ENCODE measurements at regions not wholly inside any gene's neighbourhood (a gene's known extent, or its start where the extent isn't known, plus 50 kb on each side); places are given as distances from the start of the nearest gene placed in this dataset.
"Not testable (repeated sequence)": the region's sequence is repeated elsewhere in the genome, so short reads cannot be mapped to it uniquely, and the experiment has no call there.

- no peak for DNase-seq (ENCODE audit: low spot score)
Observed at GRCh38 chr6:102902471-102902870, 1509.0 kb downstream of the GRIK2 start.

- DNase-seq (ENCODE audit: low spot score): no peak
Observed at GRCh38 chr6:102895683-102896082, 1502.2 kb downstream of the GRIK2 start.

- no peak for DNase-seq (ENCODE audit: low spot score)
Observed at GRCh38 chr6:102885165-102885564, 1491.7 kb downstream of the GRIK2 start.

GRCh38 chr6:102853249-102853955 is 1459.9 kb downstream of the GRIK2 start:
- DNase-seq (ENCODE audit: low spot score): no peak

GRCh38 chr6:102848796-102849195 is 1455.3 kb downstream of the GRIK2 start:
- no peak for DNase-seq (ENCODE audit: low spot score)

- DNase-seq (ENCODE audit: low spot score): no peak
Observed at GRCh38 chr6:102848210-102848609, 1454.7 kb downstream of the GRIK2 start.

GRCh38 chr6:102841060-102841459 is 1447.6 kb downstream of the GRIK2 start:
- no peak for DNase-seq (ENCODE audit: low spot score)

- DNase-seq (ENCODE audit: low spot score): no peak
Observed at GRCh38 chr6:102832021-102832420, 1438.5 kb downstream of the GRIK2 start.

- DNase-seq (ENCODE audit: low spot score): no peak
Observed at GRCh38 chr6:102820098-102820497, 1426.6 kb downstream of the GRIK2 start.

GRCh38 chr6:102815207-102815606 is 1421.7 kb downstream of the GRIK2 start:
- DNase-seq (ENCODE audit: low spot score): no peak

- no peak for DNase-seq (ENCODE audit: low spot score)
Observed at GRCh38 chr6:102813489-102814275, 1420.2 kb downstream of the GRIK2 start.

GRCh38 chr6:102812242-102812641 is 1418.7 kb downstream of the GRIK2 start:
- DNase-seq (ENCODE audit: low spot score): no peak

- not testable (repeated sequence) for DNase-seq (ENCODE audit: low spot score)
Observed at GRCh38 chr6:102808944-102809505, 1415.5 kb downstream of the GRIK2 start.

- DNase-seq (ENCODE audit: low spot score): no peak
Observed at GRCh38 chr6:102799051-102799450, 1405.5 kb downstream of the GRIK2 start.

- DNase-seq (ENCODE audit: low spot score): no peak
Observed at GRCh38 chr6:102798636-102799035, 1405.1 kb downstream of the GRIK2 start.

GRCh38 chr6:102793752-102794151 is 1400.2 kb downstream of the GRIK2 start:
- DNase-seq (ENCODE audit: low spot score): no peak

GRCh38 chr6:102774326-102774725 is 1380.8 kb downstream of the GRIK2 start:
- DNase-seq (ENCODE audit: low spot score): no peak

GRCh38 chr6:102773636-102774035 is 1380.1 kb downstream of the GRIK2 start:
- DNase-seq (ENCODE audit: low spot score): no peak

- DNase-seq (ENCODE audit: low spot score): no peak
Observed at GRCh38 chr6:102766963-102767362, 1373.5 kb downstream of the GRIK2 start.

- no peak for DNase-seq (ENCODE audit: low spot score)
Observed at GRCh38 chr6:102764317-102764716, 1370.8 kb downstream of the GRIK2 start.

- DNase-seq (ENCODE audit: low spot score): no peak
Observed at GRCh38 chr6:102763891-102764290, 1370.4 kb downstream of the GRIK2 start.

GRCh38 chr6:102761872-102762271 is 1368.4 kb downstream of the GRIK2 start:
- no peak for DNase-seq (ENCODE audit: low spot score)

GRCh38 chr6:102759415-102759814 is 1365.9 kb downstream of the GRIK2 start:
- DNase-seq (ENCODE audit: low spot score): no peak

Measured in CD4-positive, alpha-beta T cell treated with Interleukin-6 at 100 ng/mL for 8 hours (primary cell).